ENCODE measurements at regions not wholly inside any gene's neighbourhood (a gene's known extent, or its start where the extent isn't known, plus 50 kb on each side); places are given as distances from the start of the nearest gene placed in this dataset.

- Mint-ChIP-seq H3K27ac (ENCODE audit: unreplicated experiment) (no peak overlapping the region), H3K4me3 (ENCODE audit: unreplicated experiment) (no peak overlapping the region), H3K4me1 (ENCODE audit: unreplicated experiment) (no peaks in the 10 kb centered on the region), H3K9me3 (ENCODE audit: unreplicated experiment) (no peaks in the 10 kb centered on the region), H3K36me3 (ENCODE audit: low read depth, unreplicated experiment) (no peaks in the 10 kb centered on the region), H3K27me3 (ENCODE audit: unreplicated experiment) (no peaks in the 10 kb centered on the region)
- no peak for DNase-seq (ENCODE audit: low spot score)
- TF ChIP-seq, protein P1, sequence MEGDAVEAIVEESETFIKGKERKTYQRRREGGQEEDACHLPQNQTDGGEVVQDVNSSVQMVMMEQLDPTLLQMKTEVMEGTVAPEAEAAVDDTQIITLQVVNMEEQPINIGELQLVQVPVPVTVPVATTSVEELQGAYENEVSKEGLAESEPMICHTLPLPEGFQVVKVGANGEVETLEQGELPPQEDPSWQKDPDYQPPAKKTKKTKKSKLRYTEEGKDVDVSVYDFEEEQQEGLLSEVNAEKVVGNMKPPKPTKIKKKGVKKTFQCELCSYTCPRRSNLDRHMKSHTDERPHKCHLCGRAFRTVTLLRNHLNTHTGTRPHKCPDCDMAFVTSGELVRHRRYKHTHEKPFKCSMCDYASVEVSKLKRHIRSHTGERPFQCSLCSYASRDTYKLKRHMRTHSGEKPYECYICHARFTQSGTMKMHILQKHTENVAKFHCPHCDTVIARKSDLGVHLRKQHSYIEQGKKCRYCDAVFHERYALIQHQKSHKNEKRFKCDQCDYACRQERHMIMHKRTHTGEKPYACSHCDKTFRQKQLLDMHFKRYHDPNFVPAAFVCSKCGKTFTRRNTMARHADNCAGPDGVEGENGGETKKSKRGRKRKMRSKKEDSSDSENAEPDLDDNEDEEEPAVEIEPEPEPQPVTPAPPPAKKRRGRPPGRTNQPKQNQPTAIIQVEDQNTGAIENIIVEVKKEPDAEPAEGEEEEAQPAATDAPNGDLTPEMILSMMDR (IDR thresholded peaks at IDR 0.05; ENCODE audit: unreplicated experiment): no peak
Observed at GRCh38 chr6:120805276-120805675, 529.0 kb downstream of the TBC1D32 start.

DNA sequence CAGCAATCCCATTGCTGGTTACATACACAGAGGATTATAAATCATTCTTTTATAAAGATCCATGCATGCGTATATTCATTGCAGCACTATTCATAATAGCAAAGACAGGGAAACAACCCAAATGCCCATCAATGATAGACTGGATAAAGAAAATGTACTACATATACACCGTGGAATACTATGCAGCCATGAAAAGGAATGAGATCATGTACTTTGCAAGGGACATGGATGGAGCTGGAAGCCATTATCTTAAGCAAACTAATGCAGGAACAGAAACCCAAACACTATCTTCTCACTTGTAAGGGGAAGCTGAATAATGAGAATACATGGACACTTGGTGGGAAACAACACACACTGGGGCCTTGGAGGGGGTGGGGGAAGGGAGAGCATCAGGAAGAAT is 529.7 kb downstream of the TBC1D32 start:
- DNase-seq (ENCODE audit: low spot score): no peak
- no peaks in the 10 kb centered on the region for H3K27me3 Mint-ChIP-seq (ENCODE audit: unreplicated experiment)
- H3K4me3 Mint-ChIP-seq (ENCODE audit: unreplicated experiment): no peak overlapping the region
- no peaks in the 10 kb centered on the region for H3K9me3 Mint-ChIP-seq (ENCODE audit: unreplicated experiment)
- TF ChIP-seq, protein P1 (IDR thresholded peaks at IDR 0.05; ENCODE audit: unreplicated experiment): no peak
- no peak overlapping the region for H3K27ac Mint-ChIP-seq (ENCODE audit: unreplicated experiment)
- H3K36me3 Mint-ChIP-seq (ENCODE audit: low read depth, unreplicated experiment): no peaks in the 10 kb centered on the region
- no peaks in the 10 kb centered on the region for H3K4me1 Mint-ChIP-seq (ENCODE audit: unreplicated experiment)

- no peaks in the 10 kb centered on the region for H3K27me3 Mint-ChIP-seq (ENCODE audit: unreplicated experiment)
- H3K36me3 Mint-ChIP-seq (ENCODE audit: low read depth, unreplicated experiment): no peaks in the 10 kb centered on the region
- no peaks in the 10 kb centered on the region for H3K4me1 Mint-ChIP-seq (ENCODE audit: unreplicated experiment)
- no peaks in the 10 kb centered on the region for H3K9me3 Mint-ChIP-seq (ENCODE audit: unreplicated experiment)
- H3K27ac Mint-ChIP-seq (ENCODE audit: unreplicated experiment): no peak overlapping the region
- TF ChIP-seq, protein P1 (IDR thresholded peaks at IDR 0.05; ENCODE audit: unreplicated experiment): no peak
- DNase-seq (ENCODE audit: low spot score): no peak
- H3K4me3 Mint-ChIP-seq (ENCODE audit: unreplicated experiment): no peak overlapping the region
Observed at GRCh38 chr6:120786682-120787081, 547.6 kb downstream of the TBC1D32 start.

- TF ChIP-seq, protein P1 (IDR thresholded peaks at IDR 0.05; ENCODE audit: unreplicated experiment): no peak
- H3K4me3 Mint-ChIP-seq (ENCODE audit: unreplicated experiment): no peak overlapping the region
- H3K36me3 Mint-ChIP-seq (ENCODE audit: low read depth, unreplicated experiment): no peaks in the 10 kb centered on the region
- H3K27me3 Mint-ChIP-seq (ENCODE audit: unreplicated experiment): no peaks in the 10 kb centered on the region
- no peaks in the 10 kb centered on the region for H3K4me1 Mint-ChIP-seq (ENCODE audit: unreplicated experiment)
- H3K9me3 Mint-ChIP-seq (ENCODE audit: unreplicated experiment): no peaks in the 10 kb centered on the region
- no peak overlapping the region for H3K27ac Mint-ChIP-seq (ENCODE audit: unreplicated experiment)
- DNase-seq (ENCODE audit: low spot score): no peak
Observed at GRCh38 chr6:120786256-120786655, 548.0 kb downstream of the TBC1D32 start.

GRCh38 chr6:120785459-120786086 is 548.7 kb downstream of the TBC1D32 start:
- no peaks in the 10 kb centered on the region for H3K4me1 Mint-ChIP-seq (ENCODE audit: unreplicated experiment)
- H3K27me3 Mint-ChIP-seq (ENCODE audit: unreplicated experiment): no peaks in the 10 kb centered on the region
- TF ChIP-seq, protein P1 (IDR thresholded peaks at IDR 0.05; ENCODE audit: unreplicated experiment): no peak
- no peak overlapping the region for H3K4me3 Mint-ChIP-seq (ENCODE audit: unreplicated experiment)
- no peaks in the 10 kb centered on the region for H3K9me3 Mint-ChIP-seq (ENCODE audit: unreplicated experiment)
- no peak for DNase-seq (ENCODE audit: low spot score)
- H3K36me3 Mint-ChIP-seq (ENCODE audit: low read depth, unreplicated experiment): no peaks in the 10 kb centered on the region
- H3K27ac Mint-ChIP-seq (ENCODE audit: unreplicated experiment): no peak overlapping the region

Measured in endothelial cell (in vitro differentiated cells).